Aorta (tissue), 5 donors: ENCODE measurements at regions not wholly inside any gene's neighbourhood (a gene's known extent, or its start where the extent isn't known, plus 50 kb on each side); places are given as distances from the start of the nearest gene placed in this dataset.
A peak's percentile ranks its signal among the peaks of the same experiment; 100 is the strongest.
"Not testable (repeated sequence)": the region's sequence is repeated elsewhere in the genome, so short reads cannot be mapped to it uniquely, and the experiment has no call there.

Experiments
- ATAC-seq: fragments of 200-7000 bp; cut with Tn5 transposase; one replicate; pipeline ENCODE4 v1.9.1; 2022; ENCODE audit warnings: moderate library complexity; ENCODE audit not compliant: low FRiP score
- DNase-seq, 2 donors: peaks; one replicate each; pipeline ENCODE4 v3.0.0-alpha.2; 2020
- H3K27ac ChIP-seq, 2 donors: one replicate each; pipeline ENCODE4 v1.5.1; 2013; ENCODE audit warnings: low read length in 2 of 2, mild to moderate bottlenecking in 2 of 2, moderate library complexity in 2 of 2, control low read depth in 1 of 2, inconsistent platforms in 1 of 2, low read depth in 1 of 2
- H3K27me3 ChIP-seq, 2 donors: one replicate each; pipeline ENCODE4 v1.6.1; 2013; ENCODE audit warnings: control low read depth in 1 of 2, low read length in 1 of 2, mild to moderate bottlenecking in 1 of 2, moderate library complexity in 1 of 2; ENCODE audit not compliant: insufficient read depth in 2 of 2, control insufficient read depth in 1 of 2
- H3K36me3 ChIP-seq, 2 donors: one replicate each; pipeline ENCODE4 v1.6.1; 2013; ENCODE audit warnings: control low read depth in 1 of 2, low read length in 1 of 2, mild to moderate bottlenecking in 1 of 2; ENCODE audit not compliant: insufficient read depth in 2 of 2, control insufficient read depth in 1 of 2
- H3K4me1 ChIP-seq, 2 donors: one replicate each; pipeline ENCODE4 v1.6.1; 2013; ENCODE audit warnings: low read length in 2 of 2, control low read depth in 1 of 2, mild to moderate bottlenecking in 1 of 2, moderate library complexity in 1 of 2; ENCODE audit not compliant: insufficient read depth in 2 of 2, control insufficient read depth in 1 of 2
- H3K4me3 ChIP-seq, 2 donors: one replicate each; pipeline ENCODE4 v1.5.1; 2013; ENCODE audit warnings: low read length in 2 of 2, control low read depth in 1 of 2, mild to moderate bottlenecking in 1 of 2
- H3K9me3 ChIP-seq: one replicate; pipeline ENCODE4 v1.6.1; 2013; ENCODE audit warnings: mild to moderate bottlenecking, low read length; ENCODE audit not compliant: control insufficient read depth
- WGBS, 2 donors: extraction: QIAGEN DNeasy Blood & Tissue Kit; methylation state at CpG; one replicate each; pipeline ENCODE4 v1.1.7; 2013; 5-methylcytosine and 5-hydroxymethylcytosine counted together
- intact Hi-C, 2 donors: fragments of 100-400 bp; cut with DNase I; formaldehyde crosslinking; loops; one replicate each; pipeline versions ENCODE4 v1.14.2 to v1.15.0; 2022
- donor health status: healthy with polysubstance abuse.
- donor health status: Bipolar disorder and iron deficiency.
- donor health status: DM: no; HTN: no; CAD: no.
- donor health status: DM: no; HTN: no; CAD: no.
- donor health status: DM: yes; HTN: yes; CAD: no.

DNA sequence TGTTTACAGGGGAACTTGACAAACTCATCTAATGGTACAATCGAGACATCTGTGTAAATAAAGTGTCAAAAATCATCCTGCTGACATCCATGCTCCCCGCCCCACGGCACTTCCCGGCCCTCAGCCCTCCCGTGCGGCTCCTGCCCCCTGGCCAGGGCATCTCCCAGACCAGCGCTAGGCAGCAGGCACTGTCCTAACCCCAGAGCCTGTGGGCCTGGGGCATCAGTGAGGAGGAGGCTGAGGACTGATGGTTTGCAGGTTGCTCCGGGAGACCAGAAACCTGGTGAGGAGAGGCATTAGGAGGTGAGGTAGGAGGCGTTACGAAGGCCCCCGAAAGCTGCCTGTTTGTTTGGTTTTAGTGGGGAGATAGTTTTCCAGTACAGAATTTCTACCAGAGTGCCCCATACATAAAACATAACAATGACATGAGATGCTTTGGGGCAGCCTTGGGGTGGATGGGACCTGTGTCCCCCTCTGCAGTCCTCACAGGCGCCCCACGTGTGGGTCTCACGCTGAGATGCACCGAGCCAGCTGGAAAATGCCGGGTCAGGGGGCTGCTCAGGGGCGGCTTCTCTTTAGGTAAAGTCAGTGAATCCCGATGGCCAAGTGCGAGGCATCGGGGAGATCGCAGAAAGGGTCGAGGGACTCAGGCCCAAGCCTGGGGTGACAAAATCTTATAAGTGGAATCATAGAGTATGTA lies 114.2 kb downstream of the RTP5 start:
- H3K27me3 ChIP-seq, result no peaks in the 10 kb centered on the region
- ATAC-seq (no peak), DNase-seq (no peak)
- no peaks in the 10 kb centered on the region for H3K36me3 ChIP-seq
- H3K4me3 ChIP-seq, result no peak overlapping the region
- H3K9me3 ChIP-seq, result no peaks in the 10 kb centered on the region
- WGBS, 2 donors, result 82 to 86% methylated on average over 22 of the region's 22 CpGs
- no peak overlapping the region for H3K27ac ChIP-seq
- H3K4me1 ChIP-seq, result no peaks in the 10 kb centered on the region
- intact Hi-C loops, result no loop called here

- 71 to 75% methylated on average over 12 of the region's 12 CpGs for WGBS, 2 donors
- intact Hi-C loops, result no loop called here
- ATAC-seq (no peak), DNase-seq (no peak)
- no peaks in the 10 kb centered on the region for H3K9me3 ChIP-seq
- H3K27ac ChIP-seq, result no peak overlapping the region
- no peaks in the 10 kb centered on the region for H3K4me1 ChIP-seq
- H3K36me3 ChIP-seq, result no peaks in the 10 kb centered on the region
- no peak overlapping the region for H3K4me3 ChIP-seq
- H3K27me3 ChIP-seq, result no peaks in the 10 kb centered on the region
These were observed 114.7 kb downstream of the RTP5 start for GRCh38 chr2:241984271-241984655.

GRCh38 chr2:241984658-241985057 lies 115.1 kb downstream of the RTP5 start:
- Histone ChIP-seq H3K4me1 (no peaks in the 10 kb centered on the region), H3K4me3 (no peak overlapping the region), H3K9me3 (no peaks in the 10 kb centered on the region), H3K27ac (no peak overlapping the region), H3K27me3 (no peaks in the 10 kb centered on the region), H3K36me3 (no peaks in the 10 kb centered on the region)
- DNase-seq, result no peak
- intact Hi-C loops, result no loop called here
- ATAC-seq, result no peak
- WGBS, 2 donors, result 70 to 74% methylated on average over 6 of the region's 6 CpGs

GRCh38 chr2:241985161-241985985 lies 115.8 kb downstream of the RTP5 start:
- ATAC-seq, H3K4me1 ChIP-seq, H3K27me3 ChIP-seq, H3K36me3 ChIP-seq, H3K27ac ChIP-seq, H3K4me3 ChIP-seq, DNase-seq, H3K9me3 ChIP-seq, intact Hi-C loops: not testable (repeated sequence)
- WGBS, 2 donors, result 83 to 84% methylated on average over 46 of the region's 46 CpGs

- H3K36me3 ChIP-seq, result no peaks in the 10 kb centered on the region
- no peak for DNase-seq
- no peaks in the 10 kb centered on the region for H3K4me1 ChIP-seq
- intact Hi-C loops, result no loop called here
- H3K27ac ChIP-seq, result no peak overlapping the region
- no peaks in the 10 kb centered on the region for H3K27me3 ChIP-seq
- no peak for ATAC-seq
- 62 to 65% methylated on average over 5 of the region's 5 CpGs for WGBS, 2 donors
- H3K9me3 ChIP-seq, result no peaks in the 10 kb centered on the region
- no peak overlapping the region for H3K4me3 ChIP-seq
These were observed 116.4 kb downstream of the RTP5 start for GRCh38 chr2:241985986-241986329.

- intact Hi-C loops, result no loop called here
- ATAC-seq, result peak; percentile 50
These were observed 117.5 kb downstream of the RTP5 start for GRCh38 chr2:241986836-241987641.

DNA sequence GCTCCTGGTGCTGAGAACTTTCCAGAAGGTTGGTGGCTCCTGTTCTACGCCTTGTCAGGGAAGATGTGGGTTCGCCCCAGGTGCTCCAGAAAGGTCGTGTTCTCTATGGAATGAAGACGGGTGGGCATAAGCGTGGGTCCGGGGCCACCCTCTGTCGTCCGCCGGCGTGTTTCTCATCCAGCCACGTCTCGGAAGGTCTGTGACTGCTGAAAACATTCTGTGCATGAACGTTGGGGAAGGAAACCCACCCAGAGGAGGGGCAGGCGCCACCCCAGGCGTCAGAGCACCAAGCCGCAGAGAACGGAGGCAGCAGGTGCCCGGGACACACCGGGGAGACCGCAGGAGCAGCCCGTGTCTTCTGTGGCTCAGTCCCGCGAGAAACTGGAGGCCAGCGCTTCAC lies 118.2 kb downstream of the RTP5 start:
- Histone ChIP-seq H3K27ac (no peak overlapping the region), H3K36me3 (no peaks in the 10 kb centered on the region), H3K4me3 (no peak overlapping the region), H3K4me1 (no peaks in the 10 kb centered on the region), H3K27me3 (no peaks in the 10 kb centered on the region), H3K9me3 (no peaks in the 10 kb centered on the region)
- 86 to 87% methylated on average over 24 of the region's 24 CpGs for WGBS, 2 donors
- ATAC-seq (no peak), DNase-seq (no peak)
- intact Hi-C loops, result no loop called here

More at GRCh38 chr2:241986836-241987641, 117.5 kb downstream of the RTP5 start:
- Histone ChIP-seq H3K4me1 (no peaks in the 10 kb centered on the region), H3K4me3 (no peak overlapping the region), H3K27me3 (no peaks in the 10 kb centered on the region), H3K9me3 (no peaks in the 10 kb centered on the region), H3K36me3 (no peaks in the 10 kb centered on the region), H3K27ac (no peak overlapping the region)
- no peak for DNase-seq
- WGBS, 2 donors, result 87% methylated on average over 43 of the region's 43 CpGs

GRCh38 chr2:241988146-241988545 lies 118.6 kb downstream of the RTP5 start:
- no peak overlapping the region for H3K4me3 ChIP-seq
- no peaks in the 10 kb centered on the region for H3K9me3 ChIP-seq
- H3K27ac ChIP-seq, result no peak overlapping the region
- DNase-seq (no peak), ATAC-seq (no peak)
- no peaks in the 10 kb centered on the region for H3K27me3 ChIP-seq
- H3K4me1 ChIP-seq, result no peaks in the 10 kb centered on the region
- intact Hi-C loops, result no loop called here
- no peaks in the 10 kb centered on the region for H3K36me3 ChIP-seq
- WGBS, 2 donors, result 90 to 95% methylated on average over 11 of the region's 11 CpGs
